ENCODE measurements at regions not wholly inside any gene's neighbourhood (a gene's known extent, or its start where the extent isn't known, plus 50 kb on each side); places are given as distances from the start of the nearest gene placed in this dataset.
A peak's percentile ranks its signal among the peaks of the same experiment; 100 is the strongest.

DNA sequence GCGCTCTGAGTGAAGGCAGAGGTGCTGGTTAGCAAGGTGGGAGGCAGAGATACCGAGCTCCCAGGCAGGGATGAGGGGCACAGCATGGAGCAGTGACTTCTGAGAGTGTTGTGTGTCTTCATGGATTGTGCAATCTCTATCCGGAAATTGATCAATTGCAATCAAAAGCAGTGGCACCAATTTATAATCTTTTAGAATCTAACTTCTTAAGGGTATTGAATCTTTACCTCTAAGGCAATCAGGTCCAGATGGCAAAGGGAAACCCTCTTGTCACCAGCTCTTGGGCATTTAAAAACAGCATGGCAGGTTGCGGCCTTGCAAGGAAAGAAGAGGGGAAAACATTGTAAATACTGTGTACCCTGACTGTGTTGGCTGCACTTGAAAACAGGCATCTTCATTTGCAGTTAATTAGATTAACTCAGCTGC, 58.0 kb upstream of the MRTFB start:
- peak; percentile 40 for ATAC-seq
- Histone ChIP-seq H3K27ac (ENCODE audit: extremely low read length, insufficient read depth, low read length) (no peak overlapping the region), H3K4me3 (replicated peaks in 1 of 3; ENCODE audit: insufficient read depth in 1 of 3, low read depth in 2 of 3, low read length in 3 of 3) (peak overlapping the region in 1 of 3 experiments; percentile 25; a peak in 2 of 6 replicates), H4K20me1 (ENCODE audit: insufficient read depth, low read length) (no peaks in the 10 kb centered on the region), H3K9me3 (ENCODE audit: low read length) (no peaks in the 10 kb centered on the region), H3K4me2 (ENCODE audit: low read depth, low read length) (peak overlapping the region; percentile 65), H2AFZ (ENCODE audit: low read length) (peak overlapping the region; percentile 24), H3K36me3 (replicated peaks in 1 of 2; ENCODE audit: control insufficient read depth in 1 of 2, insufficient read depth in 2 of 2, low read length in 2 of 2) (no peaks in the 10 kb centered on the region), H3K4me1 (ENCODE audit: insufficient read depth, low read length) (peaks cover 41% of the 10 kb centered on the region), H3K79me2 (ENCODE audit: insufficient read depth, low read length) (no peaks in the 10 kb centered on the region), H3K9ac (ENCODE audit: insufficient read depth, low read depth, low read length) (no peak overlapping the region), H3K27me3 (ENCODE audit: control insufficient read depth in 1 of 2, insufficient read depth in 2 of 2, low read length in 2 of 2) (0 out of 5 replicates have a peak, but pooled peaks cover 0 to 4% of the 10 kb centered on the region in 2 experiments)
- BruUV-seq (replicated peaks), result no TSS peak
- CTCF ChIA-PET (ENCODE audit: low intra/inter-chr PET ratio, low total read pairs), result no interaction called here
- in situ Hi-C loops (cut with HindIII; ENCODE audit: extremely low pct_ligation_motif_present, low pct_unique_long_range_greater_than_20kb), result no loop called here
- intact Hi-C loops (cut with micrococcal nuclease; ENCODE audit: unreplicated experiment), result no loop called here
- DNase-seq (ENCODE audit: low spot score), result no peak
- 40% methylated on average over 4 of the region's 4 CpGs for WGBS (ENCODE audit: low lambda C conversion rate)
- POLR2A ChIA-PET, result interaction anchor here (1.0 to 1.3 kb wide), 2 partner anchors 18 to 93 kb away, joined by 3 to 4 read pairs; partner anchors contain the start of gene ERCC4
- FAIRE-seq, result no peak
- TF ChIP-seq MIXL1 (CRISPR knock-in tag; IDR thresholded peaks at IDR 0.05), result peak; percentile 92
- peak; percentile 15; the same call in 1 of the 2 replicates for TF ChIP-seq SMC3 (IDR thresholded peaks at IDR 0.05; ENCODE audit: low read length)
- TF ChIP-seq, protein P1, sequence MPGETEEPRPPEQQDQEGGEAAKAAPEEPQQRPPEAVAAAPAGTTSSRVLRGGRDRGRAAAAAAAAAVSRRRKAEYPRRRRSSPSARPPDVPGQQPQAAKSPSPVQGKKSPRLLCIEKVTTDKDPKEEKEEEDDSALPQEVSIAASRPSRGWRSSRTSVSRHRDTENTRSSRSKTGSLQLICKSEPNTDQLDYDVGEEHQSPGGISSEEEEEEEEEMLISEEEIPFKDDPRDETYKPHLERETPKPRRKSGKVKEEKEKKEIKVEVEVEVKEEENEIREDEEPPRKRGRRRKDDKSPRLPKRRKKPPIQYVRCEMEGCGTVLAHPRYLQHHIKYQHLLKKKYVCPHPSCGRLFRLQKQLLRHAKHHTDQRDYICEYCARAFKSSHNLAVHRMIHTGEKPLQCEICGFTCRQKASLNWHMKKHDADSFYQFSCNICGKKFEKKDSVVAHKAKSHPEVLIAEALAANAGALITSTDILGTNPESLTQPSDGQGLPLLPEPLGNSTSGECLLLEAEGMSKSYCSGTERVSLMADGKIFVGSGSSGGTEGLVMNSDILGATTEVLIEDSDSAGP (CRISPR knock-in tag; IDR thresholded peaks at IDR 0.05; ENCODE audit: borderline replicate concordance), result no peak
- 0 out of 2 replicates have a peak, but pooled peaks have one; percentile 61 for TF ChIP-seq NKX3-1 (CRISPR knock-in tag; IDR thresholded peaks at IDR 0.05)
- TF ChIP-seq MTF2 (CRISPR knock-in tag; IDR thresholded peaks at IDR 0.05; ENCODE audit: borderline replicate concordance), result no peak
- TF ChIP-seq CEBPG (CRISPR knock-in tag; IDR thresholded peaks at IDR 0.05), result peak; percentile 74
- TF ChIP-seq SOX13 (IDR thresholded peaks at IDR 0.05), result no peak
- TF ChIP-seq SOX13 (CRISPR knock-in tag; conservative IDR thresholded peaks at IDR 0.05 in 1 of 2, IDR thresholded peaks at IDR 0.05 in 1 of 2), result 0 out of 4 replicates have a peak, but pooled peaks of 1 of the 2 experiments have one; percentile 17
- 0 out of 2 replicates have a peak, but pooled peaks have one; percentile 41 for TF ChIP-seq JUND (CRISPR knock-in tag; IDR thresholded peaks at IDR 0.05)
- 0 out of 2 replicates have a peak, but pooled peaks have one; percentile 56 for TF ChIP-seq ETS1 (CRISPR knock-in tag; IDR thresholded peaks at IDR 0.05)
- 0 out of 2 replicates have a peak, but pooled peaks have one; percentile 13 for TF ChIP-seq CHD4 (IDR thresholded peaks at IDR 0.05; ENCODE audit: borderline replicate concordance, low read length)
- no peak for TF ChIP-seq MXD1 (CRISPR knock-in tag; IDR thresholded peaks at IDR 0.05)
- 0 out of 2 replicates have a peak, but pooled peaks have one; percentile 28 for TF ChIP-seq ZFP90 (CRISPR knock-in tag; IDR thresholded peaks at IDR 0.05; ENCODE audit: borderline replicate concordance)
- no peak for TF ChIP-seq HNF4G (IDR thresholded peaks at IDR 0.05; ENCODE audit: borderline replicate concordance, low read depth, low read length)
- TF ChIP-seq HNF4G (CRISPR knock-in tag; IDR thresholded peaks at IDR 0.05; ENCODE audit: borderline replicate concordance, low read depth), result 0 out of 2 replicates have a peak, but pooled peaks have one; percentile 45
- 0 out of 2 replicates have a peak, but pooled peaks have one; percentile 9 for TF ChIP-seq ZNF205 (CRISPR knock-in tag; IDR thresholded peaks at IDR 0.05)
